Muscle layer of duodenum (tissue), 2 donors: ENCODE measurements at regions not wholly inside any gene's neighbourhood (a gene's known extent, or its start where the extent isn't known, plus 50 kb on each side); places are given as distances from the start of the nearest gene placed in this dataset.

Experiments
- H3K27ac ChIP-seq: one replicate; pipeline ENCODE4 v1.7.0; 2013; ENCODE audit warnings: mild to moderate bottlenecking, low read length
- H3K27me3 ChIP-seq: one replicate; pipeline ENCODE4 v1.7.0; 2013; ENCODE audit warnings: low read depth, mild to moderate bottlenecking, control low read depth, low read length
- H3K36me3 ChIP-seq, 2 donors: one replicate each; pipeline ENCODE4 v1.7.0; 2013; ENCODE audit warnings: low read length in 2 of 2, control low read depth in 1 of 2, mild to moderate bottlenecking in 1 of 2; ENCODE audit not compliant: insufficient read depth in 2 of 2, control insufficient read depth in 1 of 2
- H3K4me1 ChIP-seq, 2 donors: one replicate each; pipeline ENCODE4 v1.7.0; 2013; ENCODE audit warnings: low read length in 2 of 2, mild to moderate bottlenecking in 2 of 2, control low read depth in 1 of 2, moderate library complexity in 1 of 2; ENCODE audit not compliant: insufficient read depth in 2 of 2, control insufficient read depth in 1 of 2
- H3K4me3 ChIP-seq, 2 donors: one replicate each; pipeline ENCODE4 v1.7.0; 2013; ENCODE audit warnings: low read length in 2 of 2, low read depth in 1 of 2, mild to moderate bottlenecking in 1 of 2
- H3K9me3 ChIP-seq, 2 donors: one replicate each; pipeline ENCODE4 v1.7.0; 2013; ENCODE audit warnings: low read length in 2 of 2, control low read depth in 1 of 2, mild to moderate bottlenecking in 1 of 2; ENCODE audit not compliant: control insufficient read depth in 1 of 2
- donor health status: healthy.

- Histone ChIP-seq H3K4me1 (no peaks in the 10 kb centered on the region), H3K27ac (no peak overlapping the region), H3K36me3 (no peaks in the 10 kb centered on the region), H3K9me3 (no peaks in the 10 kb centered on the region), H3K27me3 (no peaks in the 10 kb centered on the region), H3K4me3 (no peak overlapping the region)
Observed at GRCh38 chr20:53801609-53802370, 208.2 kb upstream of the ZNF217 start.

GRCh38 chr20:53800883-53801604 is 207.4 kb upstream of the ZNF217 start:
- Histone ChIP-seq H3K27me3 (no peaks in the 10 kb centered on the region), H3K4me1 (no peaks in the 10 kb centered on the region), H3K27ac (no peak overlapping the region), H3K9me3 (no peaks in the 10 kb centered on the region), H3K4me3 (no peak overlapping the region), H3K36me3 (no peaks in the 10 kb centered on the region)

GRCh38 chr20:53800418-53800817 is 206.8 kb upstream of the ZNF217 start:
- Histone ChIP-seq H3K36me3 (no peaks in the 10 kb centered on the region), H3K27ac (no peak overlapping the region), H3K4me3 (no peak overlapping the region), H3K27me3 (no peaks in the 10 kb centered on the region), H3K4me1 (no peaks in the 10 kb centered on the region), H3K9me3 (no peaks in the 10 kb centered on the region)

- H3K4me1 ChIP-seq, result no peaks in the 10 kb centered on the region
- no peak overlapping the region for H3K4me3 ChIP-seq
- H3K27me3 ChIP-seq, result no peaks in the 10 kb centered on the region
- no peaks in the 10 kb centered on the region for H3K9me3 ChIP-seq
- H3K27ac ChIP-seq, result no peak overlapping the region
- no peaks in the 10 kb centered on the region for H3K36me3 ChIP-seq
Observed at GRCh38 chr20:53797085-53797484, 203.4 kb upstream of the ZNF217 start.

GRCh38 chr20:53795170-53795569 is 201.5 kb upstream of the ZNF217 start:
- Histone ChIP-seq H3K36me3 (no peaks in the 10 kb centered on the region), H3K4me1 (no peaks in the 10 kb centered on the region), H3K27ac (no peak overlapping the region), H3K4me3 (no peak overlapping the region), H3K27me3 (no peaks in the 10 kb centered on the region), H3K9me3 (no peaks in the 10 kb centered on the region)

- Histone ChIP-seq H3K27ac (no peak overlapping the region), H3K27me3 (no peaks in the 10 kb centered on the region), H3K9me3 (no peaks in the 10 kb centered on the region), H3K4me3 (no peak overlapping the region), H3K4me1 (no peaks in the 10 kb centered on the region), H3K36me3 (no peaks in the 10 kb centered on the region)
Observed at GRCh38 chr20:53794529-53795115, 201.0 kb upstream of the ZNF217 start.

- no peaks in the 10 kb centered on the region for H3K9me3 ChIP-seq
- no peak overlapping the region for H3K27ac ChIP-seq
- H3K27me3 ChIP-seq, result no peaks in the 10 kb centered on the region
- no peaks in the 10 kb centered on the region for H3K4me1 ChIP-seq
- H3K4me3 ChIP-seq, result no peak overlapping the region
- no peaks in the 10 kb centered on the region for H3K36me3 ChIP-seq
Observed at GRCh38 chr20:53793783-53794383, 200.2 kb upstream of the ZNF217 start.

- no peaks in the 10 kb centered on the region for H3K4me1 ChIP-seq
- no peaks in the 10 kb centered on the region for H3K9me3 ChIP-seq
- H3K27ac ChIP-seq, result no peak overlapping the region
- no peaks in the 10 kb centered on the region for H3K36me3 ChIP-seq
- H3K27me3 ChIP-seq, result no peaks in the 10 kb centered on the region
- no peak overlapping the region for H3K4me3 ChIP-seq
Observed at GRCh38 chr20:53792946-53793536, 199.4 kb upstream of the ZNF217 start.

- no peak overlapping the region for H3K27ac ChIP-seq
- no peak overlapping the region for H3K4me3 ChIP-seq
Observed at GRCh38 chr20:53789989-53790675, 196.5 kb upstream of the ZNF217 start.

GRCh38 chr20:53788253-53789022 is 194.8 kb upstream of the ZNF217 start:
- Histone ChIP-seq H3K9me3 (no peaks in the 10 kb centered on the region), H3K27ac (no peak overlapping the region), H3K4me1 (no peaks in the 10 kb centered on the region), H3K36me3 (no peaks in the 10 kb centered on the region), H3K27me3 (no peaks in the 10 kb centered on the region), H3K4me3 (no peak overlapping the region)

More at GRCh38 chr20:53789989-53790675, 196.5 kb upstream of the ZNF217 start:
- H3K36me3 ChIP-seq, result no peaks in the 10 kb centered on the region
- H3K4me1 ChIP-seq, result no peaks in the 10 kb centered on the region
- H3K9me3 ChIP-seq, result no peaks in the 10 kb centered on the region
- no peaks in the 10 kb centered on the region for H3K27me3 ChIP-seq
